ENCODE measurements at regions not wholly inside any gene's neighbourhood (a gene's known extent, or its start where the extent isn't known, plus 50 kb on each side); places are given as distances from the start of the nearest gene placed in this dataset.

DNA sequence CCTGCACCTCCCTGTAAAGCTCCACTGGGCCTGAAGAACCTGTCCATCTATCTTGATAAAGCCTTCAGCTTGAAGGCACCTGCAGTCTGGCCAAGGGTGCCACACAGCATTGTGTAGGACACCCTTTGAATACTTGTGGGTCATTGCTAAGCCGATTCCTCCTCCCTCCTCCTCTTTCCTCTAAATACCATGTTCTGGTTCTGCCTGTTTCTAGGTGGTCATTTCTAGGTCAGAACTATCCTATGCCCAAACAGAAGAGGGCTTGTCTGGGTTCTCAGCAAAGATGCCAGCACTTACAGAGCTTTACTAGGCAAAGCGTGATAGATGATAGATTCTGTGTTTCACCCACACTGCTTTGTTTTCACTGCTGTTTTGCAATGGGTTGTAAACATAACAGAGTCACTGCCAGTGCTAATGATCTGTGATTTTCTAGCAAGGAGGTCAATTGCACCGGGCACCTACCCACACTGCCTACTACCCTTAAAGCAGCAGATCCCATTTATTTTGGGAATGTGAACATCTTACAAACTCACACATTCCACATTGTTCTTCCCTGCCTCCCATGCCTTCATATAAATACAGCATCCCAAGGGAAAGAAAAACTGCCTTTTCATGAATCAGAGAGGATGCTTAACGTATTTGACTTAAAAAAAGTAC, 279.1 kb upstream of the PITRM1 start:
- TF ChIP-seq EP300 (IDR thresholded peaks at IDR 0.05; ENCODE audit: low read depth) (no peak), POLR2AphosphoS5 (IDR thresholded peaks at IDR 0.05) (no peak), POLR2A (IDR thresholded peaks at IDR 0.05) (no peak)
- TF ChIP-seq, protein P1, sequence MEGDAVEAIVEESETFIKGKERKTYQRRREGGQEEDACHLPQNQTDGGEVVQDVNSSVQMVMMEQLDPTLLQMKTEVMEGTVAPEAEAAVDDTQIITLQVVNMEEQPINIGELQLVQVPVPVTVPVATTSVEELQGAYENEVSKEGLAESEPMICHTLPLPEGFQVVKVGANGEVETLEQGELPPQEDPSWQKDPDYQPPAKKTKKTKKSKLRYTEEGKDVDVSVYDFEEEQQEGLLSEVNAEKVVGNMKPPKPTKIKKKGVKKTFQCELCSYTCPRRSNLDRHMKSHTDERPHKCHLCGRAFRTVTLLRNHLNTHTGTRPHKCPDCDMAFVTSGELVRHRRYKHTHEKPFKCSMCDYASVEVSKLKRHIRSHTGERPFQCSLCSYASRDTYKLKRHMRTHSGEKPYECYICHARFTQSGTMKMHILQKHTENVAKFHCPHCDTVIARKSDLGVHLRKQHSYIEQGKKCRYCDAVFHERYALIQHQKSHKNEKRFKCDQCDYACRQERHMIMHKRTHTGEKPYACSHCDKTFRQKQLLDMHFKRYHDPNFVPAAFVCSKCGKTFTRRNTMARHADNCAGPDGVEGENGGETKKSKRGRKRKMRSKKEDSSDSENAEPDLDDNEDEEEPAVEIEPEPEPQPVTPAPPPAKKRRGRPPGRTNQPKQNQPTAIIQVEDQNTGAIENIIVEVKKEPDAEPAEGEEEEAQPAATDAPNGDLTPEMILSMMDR (IDR thresholded peaks at IDR 0.05), result no peak

Data from transverse colon (tissue), 4 donors.